HL-60/S4 (cell line): ENCODE measurements at regions not wholly inside any gene's neighbourhood (a gene's known extent, or its start where the extent isn't known, plus 50 kb on each side); places are given as distances from the start of the nearest gene placed in this dataset.
"Not testable (repeated sequence)": the region's sequence is repeated elsewhere in the genome, so short reads cannot be mapped to it uniquely, and the experiment has no call there.

ENCODE experiments used
- in situ Hi-C: fragments of 300-500 bp; cut with MboI; formaldehyde crosslinking; loops from 2 replicates; pipeline ENCODE4 v1.14.3; 2022; ENCODE audit warnings: low sequenced_read_pairs

DNA sequence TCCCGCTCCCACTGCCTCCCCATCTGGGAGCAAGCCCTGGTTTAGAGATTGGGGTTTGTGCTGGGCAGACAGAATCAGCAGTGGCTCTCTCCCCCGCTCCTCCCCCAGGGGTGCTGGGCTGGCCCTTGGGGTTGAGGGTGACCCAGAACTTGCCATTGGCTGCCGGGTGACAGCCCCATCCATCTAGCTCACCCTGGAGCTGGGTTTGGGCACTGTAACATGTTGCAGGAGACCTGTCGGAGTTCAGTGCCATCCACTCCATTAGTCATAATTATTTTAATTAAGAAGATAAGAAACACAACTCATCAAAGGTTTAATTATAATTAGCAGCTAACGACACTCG, 111.4 kb upstream of the OTOS start:
- in situ Hi-C loops, result no loop called here

DNA sequence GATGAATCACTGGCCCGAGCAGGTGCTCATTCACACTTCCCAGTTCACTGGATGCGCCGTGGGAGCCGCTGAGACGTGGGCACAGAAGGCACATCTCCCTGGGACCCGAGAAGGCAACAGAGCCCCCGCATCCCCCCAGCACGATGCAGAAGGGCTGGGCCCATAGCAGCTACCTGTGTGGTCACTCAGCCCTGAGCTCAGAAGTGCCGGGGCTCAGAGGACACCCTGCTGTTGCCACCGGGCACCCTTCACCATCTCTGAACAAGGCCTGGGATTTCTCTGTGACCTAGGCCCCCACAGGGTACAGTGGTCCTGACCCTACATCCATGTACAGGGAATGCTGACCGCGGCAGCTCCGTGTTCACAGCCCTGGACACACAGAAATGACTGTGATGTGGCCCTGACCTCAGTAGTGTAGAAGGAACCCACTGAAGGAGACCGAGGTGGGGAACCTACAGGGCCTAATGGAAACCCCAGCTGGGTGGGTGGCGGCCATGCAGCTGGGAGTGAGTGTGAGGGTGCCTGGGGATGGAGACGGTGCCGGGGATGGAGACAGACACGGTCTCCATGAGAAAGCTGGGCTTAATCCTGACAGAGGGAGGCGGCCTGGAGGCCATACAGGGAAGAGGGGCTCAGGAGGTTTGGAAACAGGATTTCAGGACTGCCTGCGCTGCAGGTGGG, 111.9 kb upstream of the OTOS start:
- in situ Hi-C loops, result no loop called here

DNA sequence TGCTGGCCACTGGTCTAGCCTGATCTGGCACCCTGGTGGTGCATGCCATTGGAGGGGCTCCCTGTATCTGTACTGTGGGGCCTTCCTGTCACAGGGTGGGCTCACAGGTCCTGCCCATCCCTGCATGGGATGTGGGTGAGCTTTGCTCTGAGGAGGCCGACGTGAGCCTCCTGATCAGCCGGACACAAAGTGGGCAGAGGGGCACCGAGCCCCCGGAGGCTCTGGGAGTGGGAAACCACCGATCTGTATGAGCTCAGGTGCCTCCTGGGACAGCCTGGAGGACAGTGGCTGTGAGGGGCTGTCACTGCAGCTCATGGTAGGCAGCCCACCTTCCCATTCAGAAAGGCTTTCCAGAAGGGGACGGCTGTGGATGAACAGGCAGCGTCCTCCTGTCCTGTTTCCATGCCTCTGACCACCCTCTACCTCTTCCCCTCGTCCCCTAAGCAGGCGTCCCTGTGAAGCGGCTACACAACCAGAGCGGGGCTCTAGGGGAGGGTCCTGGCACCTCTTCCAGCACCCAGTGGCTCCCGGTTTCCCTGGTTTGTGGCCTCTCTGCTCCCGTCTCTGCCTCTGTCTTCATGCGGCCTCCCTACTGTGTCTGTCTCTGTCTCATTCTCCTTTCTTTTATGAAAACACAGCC, 112.5 kb upstream of the OTOS start:
- in situ Hi-C loops, result no loop called here

DNA sequence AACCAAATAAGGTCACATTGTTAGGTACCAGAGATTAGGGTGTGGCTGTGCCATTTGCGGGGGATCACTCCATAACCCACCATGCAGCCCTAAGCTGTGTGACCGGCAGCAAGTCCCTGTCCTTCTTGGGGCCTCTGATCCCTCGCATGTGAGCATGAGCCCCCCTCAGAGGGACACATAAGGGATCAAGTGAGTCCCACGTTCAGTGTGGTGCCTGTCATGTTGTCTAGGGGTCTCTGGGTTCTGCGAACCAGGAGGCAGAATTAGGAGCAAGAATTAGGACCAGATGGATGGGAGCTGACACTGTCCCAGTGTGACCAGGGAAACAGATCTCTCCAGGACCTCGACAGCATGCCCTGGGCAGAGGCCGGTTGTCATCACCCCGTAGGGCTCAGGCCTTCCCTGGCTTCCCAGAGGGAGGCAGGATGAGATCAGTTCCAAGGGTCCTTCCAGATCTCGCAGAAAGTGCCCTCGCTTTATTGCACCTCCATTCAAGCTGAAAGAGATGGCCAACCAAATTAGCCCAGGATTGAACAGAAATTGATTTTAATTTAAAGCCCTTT, 113.2 kb upstream of the OTOS start:
- in situ Hi-C loops, result no loop called here

DNA sequence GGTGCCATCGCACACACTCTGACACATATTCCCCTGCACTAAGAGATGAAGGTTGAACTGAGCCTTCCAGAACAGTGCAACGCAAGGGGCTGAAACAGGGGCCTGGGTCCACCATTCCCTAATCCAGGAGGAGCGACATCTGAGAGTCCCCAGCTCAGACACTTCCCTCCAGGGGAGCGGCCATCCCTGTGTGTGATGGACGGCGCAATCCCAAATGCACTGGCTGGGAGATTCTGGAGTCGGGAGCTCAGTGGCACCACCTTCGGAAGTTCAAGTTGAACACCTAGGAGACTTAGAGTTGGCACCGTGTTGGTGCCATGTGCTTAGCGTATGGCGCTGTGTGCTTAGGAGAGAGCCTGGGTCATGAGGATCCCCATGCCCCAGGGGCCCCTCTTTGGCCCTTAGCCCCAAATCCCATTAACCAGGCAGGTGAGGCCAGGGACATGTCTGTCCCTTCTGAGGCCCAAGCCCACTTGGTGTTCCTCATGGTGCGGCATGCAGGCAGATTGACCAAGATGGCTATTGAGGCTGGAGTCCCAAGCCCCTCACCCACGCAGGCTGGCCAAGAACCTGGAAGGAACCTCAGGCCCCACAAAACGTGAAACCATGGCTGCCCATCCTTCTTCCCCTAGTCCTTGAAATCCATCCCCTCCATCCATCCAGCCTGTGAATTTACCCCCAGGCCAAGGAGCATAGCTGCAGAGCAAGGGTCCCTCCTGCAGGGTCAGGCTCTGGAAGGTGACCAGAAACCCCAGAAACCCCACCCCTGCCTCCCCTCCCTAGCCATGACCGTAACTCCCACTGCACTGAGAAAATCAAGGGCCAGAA, 114.1 kb upstream of the OTOS start:
- in situ Hi-C loops, result no loop called here

DNA sequence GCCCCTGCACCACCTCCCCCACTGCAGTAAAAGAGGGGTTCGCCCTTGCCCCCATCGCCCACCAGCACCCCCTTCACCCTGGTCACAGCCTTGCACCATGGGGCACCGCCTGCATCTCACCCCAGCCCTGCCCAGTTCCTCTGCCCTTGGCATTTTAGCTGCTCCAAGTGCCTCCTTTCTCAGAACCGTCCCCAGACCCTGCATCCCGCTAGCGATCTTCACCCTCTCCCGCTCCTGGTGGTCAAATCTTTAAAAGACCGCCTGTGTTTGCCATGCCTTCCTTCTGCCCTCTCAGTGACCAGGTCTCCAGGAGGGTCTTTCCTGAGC, 114.7 kb upstream of the OTOS start:
- in situ Hi-C loops, result no loop called here

DNA sequence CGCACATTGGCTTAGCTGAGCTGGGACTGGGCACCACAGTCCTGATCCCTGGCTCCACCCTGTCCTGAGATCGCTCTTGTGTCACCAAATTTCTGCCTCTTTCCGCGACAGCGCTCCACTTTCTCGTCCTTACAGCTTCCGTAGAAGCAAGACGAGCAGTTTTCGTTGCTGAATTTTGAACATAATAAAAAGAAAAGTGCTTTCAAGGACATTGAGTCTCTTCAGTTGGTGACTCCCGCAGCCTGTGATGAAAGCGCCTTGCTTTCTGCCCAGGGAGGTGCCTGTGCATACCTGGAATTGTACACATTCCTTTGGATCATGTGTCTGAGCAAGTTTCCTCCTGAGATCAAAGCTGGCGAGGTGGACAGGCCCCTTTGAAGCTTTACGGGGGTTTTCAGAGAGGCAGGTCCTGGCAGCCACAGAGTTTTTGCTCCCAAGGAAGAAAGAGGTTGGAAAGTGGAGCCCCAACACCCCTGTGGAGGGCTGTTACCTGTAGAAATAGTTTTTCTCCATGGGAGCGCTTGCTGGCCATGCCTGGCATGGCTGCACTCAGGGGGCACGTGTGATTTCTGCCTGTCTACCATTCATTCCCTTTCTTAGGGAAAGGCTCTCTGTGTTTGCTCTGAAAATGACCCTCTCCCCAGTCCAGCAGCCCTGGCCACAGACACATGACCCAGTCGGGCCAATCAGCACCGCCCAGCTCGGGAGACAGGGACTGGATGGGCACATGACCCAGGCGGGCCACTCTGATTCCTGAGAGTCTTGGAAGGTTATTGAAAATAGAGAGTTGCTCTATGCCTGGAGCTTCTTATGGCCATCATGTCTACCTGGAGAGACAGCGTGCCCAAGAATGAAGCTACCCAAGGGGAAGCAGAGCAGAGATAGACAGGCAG, 115.6 kb upstream of the OTOS start:
- in situ Hi-C loops, result no loop called here

DNA sequence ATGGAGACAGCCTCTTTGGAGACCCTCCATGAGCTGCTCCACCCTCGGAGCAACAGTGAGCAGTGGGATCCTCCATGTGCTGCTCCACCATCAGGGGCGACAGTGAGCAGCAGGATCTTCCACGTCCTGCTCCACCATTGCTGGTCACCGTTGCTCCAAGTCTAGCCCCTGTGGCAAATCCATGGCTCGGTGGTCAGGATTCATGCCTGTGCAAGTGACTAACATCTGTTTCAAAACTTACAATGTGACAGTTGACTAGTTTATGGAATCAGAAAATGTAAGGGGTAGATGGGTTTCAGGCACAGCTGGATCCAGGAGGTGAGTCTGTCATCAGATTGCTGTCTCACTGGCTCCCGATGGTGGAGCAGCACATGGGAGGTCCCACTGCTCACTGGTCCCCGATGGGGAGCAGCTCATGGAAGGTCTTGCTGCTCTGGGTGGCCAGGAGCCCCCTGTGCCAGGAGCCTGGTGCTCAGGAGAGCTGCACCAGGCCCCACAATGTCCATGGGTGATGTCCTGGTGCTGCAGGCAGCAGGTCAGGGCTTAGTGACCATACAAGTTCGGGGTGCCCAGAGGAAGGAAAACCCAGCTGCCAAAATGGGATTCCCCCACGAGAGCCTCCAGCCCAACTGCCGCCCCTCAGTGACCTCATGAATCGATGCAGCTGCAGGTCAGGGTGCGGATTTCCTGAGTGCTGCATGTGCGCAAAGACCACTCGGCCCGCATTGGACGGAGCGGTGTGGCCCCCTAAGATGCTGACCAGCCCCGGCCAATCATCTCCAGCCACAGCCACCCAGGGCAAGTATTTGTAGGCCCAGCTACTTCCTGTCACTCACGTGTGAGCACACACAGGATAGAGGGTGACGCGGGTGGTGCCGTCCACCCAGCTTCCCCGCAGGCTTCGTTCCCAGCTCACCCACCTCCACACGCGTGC, 116.5 kb upstream of the OTOS start:
- in situ Hi-C loops, result no loop called here

DNA sequence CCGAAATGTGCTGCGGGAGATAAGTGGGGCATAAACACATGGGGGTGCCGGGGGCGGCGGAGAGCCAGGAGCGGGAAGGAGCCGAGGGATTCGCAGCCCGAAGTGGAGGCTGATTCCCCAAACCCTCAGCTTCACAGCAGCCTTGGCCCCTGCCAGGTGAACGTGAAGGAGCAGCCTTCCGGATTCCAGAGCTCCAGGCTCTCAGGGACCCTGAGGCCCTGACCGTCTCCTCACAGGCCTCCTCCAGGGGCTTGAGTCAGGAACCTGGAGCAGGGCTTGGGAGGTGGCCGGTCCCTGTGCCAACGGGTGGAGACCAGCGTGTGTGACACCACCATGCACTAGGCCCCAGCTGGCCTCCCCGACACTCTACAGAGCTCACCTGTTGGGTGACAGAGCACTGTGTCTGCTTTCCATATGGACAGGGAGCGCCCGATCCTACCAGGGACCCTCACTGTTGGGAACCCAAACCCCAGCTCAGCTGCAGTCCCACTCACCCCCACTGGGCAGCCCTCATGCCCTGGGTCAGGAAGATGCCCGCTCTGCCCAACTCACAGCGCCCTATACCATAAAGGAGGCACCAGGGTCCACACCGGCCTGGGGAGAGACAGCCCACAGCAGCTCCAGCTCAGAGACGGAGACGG, 117.6 kb upstream of the OTOS start:
- in situ Hi-C loops, result no loop called here

DNA sequence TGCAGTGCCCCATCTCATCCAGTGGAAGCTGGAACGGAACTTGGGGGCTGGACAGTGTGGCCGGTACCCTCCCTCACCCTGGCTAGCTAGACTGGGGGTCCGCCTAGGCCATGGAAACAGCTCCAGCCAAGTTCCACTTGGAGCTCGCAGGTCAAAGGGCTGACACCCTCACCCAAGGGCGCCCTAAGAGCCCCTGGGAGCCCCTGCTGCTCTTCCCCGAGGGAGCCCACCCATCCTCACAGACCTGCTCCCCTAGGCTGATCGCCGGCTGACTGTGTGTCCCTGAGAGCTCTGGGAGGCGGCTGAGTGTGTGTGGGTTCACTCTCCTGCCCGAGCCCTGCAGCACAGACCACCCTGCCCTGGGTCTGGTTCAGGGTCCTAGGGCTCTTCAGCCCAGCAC, 118.2 kb upstream of the OTOS start:
- in situ Hi-C loops, result no loop called here

DNA sequence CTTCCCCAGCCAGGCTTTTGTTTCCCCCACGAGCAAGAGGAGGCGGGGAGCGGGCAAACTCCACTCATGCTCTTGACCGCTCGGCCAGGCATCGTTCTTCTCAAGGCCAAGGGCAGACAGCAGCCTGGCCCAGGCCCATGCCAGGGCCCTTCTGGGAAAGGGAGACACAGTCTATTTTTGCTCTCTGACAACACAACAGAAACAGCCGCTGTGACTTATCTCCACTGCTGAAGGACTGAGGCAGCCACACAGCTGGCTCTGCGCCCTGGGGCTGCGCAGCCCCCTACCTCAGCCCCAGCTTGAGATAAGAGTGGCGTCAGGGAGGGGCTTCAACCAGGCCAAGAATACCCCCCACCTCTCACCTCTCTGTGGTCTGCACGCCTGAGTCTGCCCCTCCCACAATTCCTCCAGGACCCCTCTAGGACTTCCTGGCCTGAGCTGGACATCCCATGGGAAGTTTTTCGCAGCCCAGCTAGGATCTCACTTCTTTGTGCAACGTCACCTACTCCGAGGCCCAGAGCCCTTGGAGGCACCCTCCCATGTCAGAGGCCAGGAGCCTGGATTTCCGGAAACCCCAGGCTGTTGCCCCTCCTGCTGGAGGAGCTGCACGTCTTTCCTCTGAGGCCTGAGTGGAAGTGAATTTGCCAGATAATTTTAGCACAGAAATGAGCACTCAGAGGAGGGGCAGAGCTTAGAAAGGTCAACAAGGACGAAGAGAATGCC, 118.9 kb upstream of the OTOS start:
- in situ Hi-C loops, result no loop called here

DNA sequence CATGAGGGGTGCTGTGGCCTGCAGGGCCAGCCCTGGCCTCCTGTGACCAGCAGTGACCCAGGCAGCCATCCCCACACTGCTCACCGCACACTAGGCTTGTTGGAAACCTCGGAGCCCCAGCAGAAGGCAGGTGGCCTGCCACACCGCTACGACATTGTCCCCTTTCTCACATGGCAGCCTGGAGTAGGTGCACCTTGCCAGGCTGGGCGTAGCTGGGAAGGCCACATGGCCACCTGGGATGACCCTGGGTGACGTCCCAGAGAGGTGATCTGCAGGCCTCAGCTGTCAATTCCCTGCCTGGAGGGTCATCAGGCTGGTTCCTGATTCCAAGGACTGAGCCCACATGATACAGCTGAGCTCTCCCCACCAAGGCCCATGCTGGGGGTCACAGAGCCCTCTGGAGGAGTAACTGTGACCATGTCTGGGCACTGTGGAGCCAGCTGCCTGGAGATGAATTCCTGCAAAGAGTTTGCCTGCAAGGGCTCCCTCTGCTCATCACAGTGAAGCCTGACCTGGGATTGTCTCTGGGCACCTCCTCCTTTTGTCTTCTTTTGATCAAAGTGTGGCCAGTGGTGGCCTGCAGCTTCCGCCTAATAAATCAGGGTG, 119.6 kb upstream of the OTOS start:
- in situ Hi-C loops, result no loop called here

DNA sequence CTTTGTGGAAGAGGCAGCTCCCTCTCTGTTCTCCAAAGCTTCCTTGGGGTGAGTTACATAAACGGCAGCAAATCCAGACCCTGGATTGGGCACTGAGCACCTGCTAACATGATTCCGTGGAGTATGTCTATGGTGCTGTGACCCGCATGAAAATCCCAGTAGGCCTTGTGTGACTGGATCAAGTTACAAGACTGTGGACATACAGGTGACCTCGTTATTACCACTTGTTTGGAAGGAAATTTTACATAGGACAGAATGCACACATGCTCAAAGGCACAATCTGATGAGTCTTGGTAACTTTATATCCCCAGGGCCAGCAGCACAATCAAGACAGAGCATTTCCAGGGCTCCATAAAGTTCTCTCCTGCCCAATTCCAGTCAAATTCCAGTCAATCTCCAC, 120.2 kb upstream of the OTOS start:
- in situ Hi-C loops, result no loop called here

DNA sequence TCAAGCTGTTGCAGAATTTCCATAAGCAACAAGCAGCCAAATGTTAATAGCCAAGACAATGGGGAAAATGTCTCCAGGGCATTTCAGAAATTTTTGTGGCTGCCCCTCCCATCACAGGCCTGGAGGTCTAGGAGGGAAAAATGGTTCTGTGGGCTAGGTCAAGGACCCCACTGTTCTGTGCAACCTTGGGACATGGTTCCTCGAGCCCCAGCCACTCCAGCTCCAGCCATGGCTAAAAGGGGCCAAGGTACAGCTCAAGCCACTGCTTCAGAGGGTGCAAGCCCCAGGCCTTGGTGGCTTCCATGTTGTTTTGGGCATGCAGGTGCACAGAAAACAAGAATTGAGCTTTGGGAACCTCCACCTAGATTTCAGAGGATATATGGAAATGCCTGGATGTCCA, 122.1 kb upstream of the OTOS start:
- in situ Hi-C loops, result not testable (repeated sequence)

DNA sequence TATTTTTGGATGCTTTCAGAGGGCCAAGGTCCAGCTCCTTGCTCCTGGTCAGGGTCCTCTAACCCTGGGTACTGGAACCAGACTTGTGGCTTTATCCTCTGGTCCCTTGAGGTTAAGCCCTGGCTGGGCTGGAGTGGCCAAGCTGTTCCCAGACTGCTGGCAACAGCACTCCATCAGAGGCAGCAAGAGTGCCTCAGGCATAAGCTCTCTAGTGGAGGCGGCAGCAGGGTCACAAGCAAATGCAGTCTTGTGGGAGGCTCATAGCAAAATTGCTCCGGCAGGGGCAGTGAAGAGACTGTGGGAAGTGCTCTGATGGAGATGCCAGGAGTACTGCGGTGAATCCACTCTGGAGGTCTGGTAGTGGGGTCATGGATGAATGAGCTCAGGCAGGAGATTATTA, 128.9 kb upstream of the OTOS start:
- in situ Hi-C loops, result no loop called here

DNA sequence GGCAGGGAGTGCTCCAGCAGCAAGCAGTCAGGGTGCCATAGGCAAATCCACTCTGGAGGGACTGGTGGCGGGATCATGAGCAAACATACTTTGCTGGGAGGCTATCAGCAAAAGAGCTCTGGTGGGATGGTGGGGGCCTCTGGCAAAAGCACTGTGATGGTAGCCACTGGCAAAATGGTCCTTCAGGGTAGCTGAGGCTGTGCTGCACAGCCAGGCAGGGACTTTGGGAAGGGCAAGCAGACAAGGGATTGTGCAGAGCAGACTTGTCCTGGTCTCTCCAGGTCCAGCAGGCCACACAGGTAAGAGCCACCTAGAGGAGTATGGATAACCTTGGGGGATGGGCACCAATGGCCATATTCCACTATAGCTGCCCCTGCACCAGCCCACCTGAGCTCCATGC, 129.4 kb upstream of the OTOS start:
- in situ Hi-C loops, result no loop called here

DNA sequence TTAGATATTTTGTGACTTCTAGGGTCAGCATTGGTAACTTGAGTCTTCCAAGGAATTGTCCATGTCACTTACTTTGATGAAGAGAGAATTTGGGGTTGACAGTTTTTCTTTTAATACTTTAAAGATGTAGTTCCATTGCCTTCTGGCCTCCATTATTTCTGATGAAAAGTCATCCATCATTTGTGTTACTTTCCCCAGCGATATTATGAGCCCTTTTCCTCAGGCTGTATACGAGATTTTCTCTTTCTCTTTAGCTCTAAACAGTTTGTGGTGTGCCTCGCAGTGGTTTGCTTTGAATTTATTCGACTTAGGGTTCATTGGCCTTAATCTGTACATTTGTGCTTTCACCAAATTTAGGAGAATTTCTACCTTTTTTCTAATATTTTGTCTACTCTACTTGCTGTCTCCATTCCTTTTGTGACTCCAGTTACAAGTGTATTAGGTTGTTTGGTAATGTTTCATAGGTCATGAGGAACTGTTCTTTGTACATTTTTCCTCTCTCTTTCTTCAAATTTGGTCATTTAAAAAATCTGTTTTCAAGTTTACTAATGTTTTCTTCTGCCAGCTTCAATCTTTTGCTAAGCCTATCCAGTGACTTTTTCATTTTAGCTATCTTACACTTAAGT, 131.4 kb upstream of the OTOS start:
- in situ Hi-C loops, result no loop called here

DNA sequence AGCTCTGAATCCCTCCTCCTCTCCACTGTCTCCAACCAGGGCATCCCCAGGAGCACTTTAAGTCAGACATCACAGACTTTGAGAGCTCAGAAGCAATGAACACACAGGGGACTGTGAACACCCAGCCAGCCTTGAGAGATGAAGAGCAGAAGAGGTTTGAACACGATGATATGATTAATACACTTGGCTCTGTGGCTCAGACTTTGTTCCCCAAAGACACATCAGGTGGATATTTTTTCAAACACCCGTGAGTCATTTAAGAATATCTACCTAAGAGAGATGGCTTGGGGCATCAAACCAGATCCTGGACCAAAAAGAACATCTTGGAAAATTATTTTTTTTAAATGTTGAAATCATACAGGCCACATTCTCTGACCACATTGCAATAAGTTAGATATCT, 134.9 kb upstream of the OTOS start:
- in situ Hi-C loops, result no loop called here
